MCF 10A (cell line): ENCODE measurements at regions not wholly inside any gene's neighbourhood (a gene's known extent, or its start where the extent isn't known, plus 50 kb on each side); places are given as distances from the start of the nearest gene placed in this dataset.
A peak's percentile ranks its signal among the peaks of the same experiment; 100 is the strongest.
"Not testable (repeated sequence)": the region's sequence is repeated elsewhere in the genome, so short reads cannot be mapped to it uniquely, and the experiment has no call there.

Experiments used
- BruUV-seq: library from RNA; stranded (reverse); fragments of 400-500 nt; replicated peaks from 2 replicates; lab custom pipeline; 2021; lab: Mats Ljungman, UMichigan
- CTCF ChIA-PET: fragments of 300-600 bp; sonication (Branson Sonifier 250); formaldehyde crosslinking; extraction: SDS; loops from one replicate; lab custom pipeline; 2021; ENCODE audit warnings: antibody characterized with exemption, inconsistent platforms; lab: Yijun Ruan, JAX
- POLR2A ChIA-PET: fragments of 300-600, 350-650 bp; sonication (Branson Sonifier 250); formaldehyde crosslinking; extraction: SDS; loops from one replicate; lab custom pipeline; 2020; ENCODE audit warnings: antibody characterized with exemption, inconsistent platforms; lab: Yijun Ruan, JAX
- DNase-seq: peaks from one replicate; pipeline ENCODE4 v3.0.0-alpha.2; 2018; ENCODE audit not compliant: unreplicated experiment
- H3K27ac Mint-ChIP-seq: one replicate; pipeline ENCODE4 v1.8.0; 2022; ENCODE audit warnings: mild to moderate bottlenecking, low read depth, mixed read lengths; ENCODE audit not compliant: unreplicated experiment
- H3K27me3 Mint-ChIP-seq: one replicate; pipeline ENCODE4 v1.8.0; 2022; ENCODE audit warnings: mixed read lengths; ENCODE audit not compliant: insufficient read depth, unreplicated experiment
- H3K36me3 Mint-ChIP-seq: one replicate; pipeline ENCODE4 v1.8.0; 2022; ENCODE audit warnings: mild to moderate bottlenecking, moderate library complexity, mixed read lengths; ENCODE audit not compliant: insufficient read depth, unreplicated experiment
- H3K4me1 Mint-ChIP-seq: one replicate; pipeline ENCODE4 v1.8.0; 2022; ENCODE audit warnings: mixed read lengths; ENCODE audit not compliant: insufficient read depth, unreplicated experiment
- H3K4me3 Mint-ChIP-seq: one replicate; pipeline ENCODE4 v1.8.0; 2022; ENCODE audit warnings: mild to moderate bottlenecking, moderate library complexity, mixed read lengths; ENCODE audit not compliant: unreplicated experiment
- H3K9me3 Mint-ChIP-seq: one replicate; pipeline ENCODE4 v1.8.0; 2022; ENCODE audit warnings: mixed read lengths; ENCODE audit not compliant: unreplicated experiment
- CTCF ChIP-seq: fragments of 200-600 bp; IDR thresholded peaks from one replicate; pipeline ENCODE4 v1.8.0; 2022; ENCODE audit warnings: antibody characterized with exemption, mild to moderate bottlenecking; ENCODE audit not compliant: unreplicated experiment
- intact Hi-C: fragments of 100-400 bp; cut with micrococcal nuclease; formaldehyde crosslinking; loops from 2 replicates; pipeline ENCODE4 v1.14.1; 2022

GRCh38 chr5:68067976-68068603 lies 147.5 kb upstream of the PIK3R1 start:
- no peak for TF ChIP-seq CTCF
- no peak for DNase-seq
- Mint-ChIP-seq H3K36me3 (peaks cover 6% of the 10 kb centered on the region), H3K27me3 (no peaks in the 10 kb centered on the region), H3K27ac (peak overlapping the region; percentile 95), H3K9me3 (peaks cover 7% of the 10 kb centered on the region), H3K4me3 (no peak overlapping the region), H3K4me1 (peaks cover 30% of the 10 kb centered on the region)
- CTCF ChIA-PET: no interaction called here
- POLR2A ChIA-PET: interaction anchor here (0.6 to 2.4 kb wide), 7 partner anchors 9 to 296 kb away, joined by 3 to 8 read pairs (median 3); no protein-coding TSS in a partner anchor
- no TSS peak for BruUV-seq
- intact Hi-C loops: no loop called here

DNA sequence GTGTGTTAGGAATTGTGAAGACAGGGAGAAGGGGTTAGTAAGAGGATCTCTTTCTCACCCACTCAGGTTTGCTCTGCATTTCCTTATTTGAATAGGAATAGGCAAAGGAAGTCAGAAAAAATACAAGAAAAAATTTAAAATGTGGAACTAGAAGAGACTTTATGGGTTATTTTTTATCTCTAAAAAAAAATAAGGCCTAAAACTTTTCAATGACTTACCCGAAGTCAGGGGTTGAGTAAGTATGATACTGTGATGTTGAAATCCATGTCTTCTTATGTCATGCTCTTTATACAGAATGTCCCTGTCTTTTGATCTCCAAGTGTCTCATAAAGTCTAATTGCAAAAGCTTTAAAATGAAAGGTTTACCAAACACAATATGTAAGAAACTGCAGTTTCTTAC lies 148.3 kb upstream of the PIK3R1 start:
- no peak for TF ChIP-seq CTCF
- Mint-ChIP-seq H3K9me3 (peaks cover 14% of the 10 kb centered on the region), H3K4me3 (no peak overlapping the region), H3K36me3 (peaks cover 6% of the 10 kb centered on the region), H3K27ac (peak overlapping the region; percentile 95), H3K4me1 (peaks cover 30% of the 10 kb centered on the region), H3K27me3 (no peaks in the 10 kb centered on the region)
- BruUV-seq: no TSS peak
- POLR2A ChIA-PET: interaction anchor here (0.6 to 2.4 kb wide), 14 partner anchors 10 to 818 kb away, joined by 3 to 8 read pairs (median 3); partner anchors contain the start of gene PIK3R1
- intact Hi-C loops: no loop called here
- peak; percentile 55 for DNase-seq
- CTCF ChIA-PET: no interaction called here

GRCh38 chr5:68066277-68066955 lies 149.1 kb upstream of the PIK3R1 start:
- ChIA-PET POLR2A (interaction anchor here (0.6 to 2.4 kb wide), 8 partner anchors 21 to 817 kb away, joined by 3 to 8 read pairs (median 3); partner anchors contain the start of gene PIK3R1), CTCF (no interaction called here)
- no peak for TF ChIP-seq CTCF
- Mint-ChIP-seq H3K27ac (peak overlapping the region; percentile 95), H3K9me3 (peaks cover 17% of the 10 kb centered on the region), H3K4me1 (peaks cover 24% of the 10 kb centered on the region), H3K4me3 (peak overlapping the region; percentile 45), H3K27me3 (no peaks in the 10 kb centered on the region), H3K36me3 (peaks cover 6% of the 10 kb centered on the region)
- peak; percentile 57 for DNase-seq
- intact Hi-C loops: no loop called here
- BruUV-seq: no TSS peak

- Mint-ChIP-seq H3K4me1 (peaks cover 24% of the 10 kb centered on the region), H3K9me3 (peaks cover 16% of the 10 kb centered on the region)
- H3K27me3 Mint-ChIP-seq, POLR2A ChIA-PET, H3K36me3 Mint-ChIP-seq, intact Hi-C loops, CTCF ChIA-PET, H3K4me3 Mint-ChIP-seq, BruUV-seq, DNase-seq, H3K27ac Mint-ChIP-seq: not testable (repeated sequence)
Observed at GRCh38 chr5:68065321-68065720, 150.2 kb upstream of the PIK3R1 start.
